ENCODE measurements at regions not wholly inside any gene's neighbourhood (a gene's known extent, or its start where the extent isn't known, plus 50 kb on each side); places are given as distances from the start of the nearest gene placed in this dataset.

DNA sequence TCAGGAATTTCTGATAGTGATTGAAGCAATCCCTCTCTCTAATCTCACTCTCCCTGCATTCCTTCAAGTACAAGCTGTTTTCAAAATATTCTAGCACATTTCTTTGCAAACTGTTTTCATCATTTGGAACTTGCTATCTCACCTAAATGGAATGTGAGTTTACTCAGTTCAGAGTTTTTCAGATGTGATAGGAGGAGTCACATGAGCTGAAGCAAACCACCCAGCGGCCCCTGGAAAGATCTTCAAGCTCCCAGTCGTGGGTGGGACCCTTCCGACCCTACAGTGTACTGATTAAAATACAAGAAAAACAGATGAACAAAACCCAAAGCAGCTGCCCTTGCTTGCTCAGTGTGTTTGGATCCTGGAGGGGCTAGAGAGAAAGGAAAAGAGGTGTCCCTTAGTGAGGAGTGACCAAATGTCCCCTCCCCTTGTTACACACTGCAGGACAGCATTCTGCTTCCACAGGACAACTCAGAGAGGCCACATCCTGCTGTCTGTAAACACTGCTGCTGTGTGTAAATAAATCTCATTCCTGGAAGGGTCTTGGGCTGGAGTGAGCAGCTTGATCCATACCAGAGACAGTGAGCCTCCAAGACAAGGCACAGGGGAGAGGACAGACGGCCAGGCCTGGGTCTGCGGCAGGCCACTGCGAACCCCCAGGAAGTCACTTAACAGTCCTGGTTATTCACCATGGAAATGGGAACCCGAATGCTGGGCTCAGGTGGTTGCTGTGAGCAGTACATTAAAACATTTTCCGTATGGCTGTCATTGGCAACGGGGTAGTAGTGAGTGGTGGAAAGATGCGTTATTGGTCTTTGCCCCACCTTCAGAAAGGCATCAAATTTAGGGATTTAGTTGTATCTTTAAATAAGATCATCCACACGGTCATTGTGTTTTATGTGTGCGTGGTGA is 229.2 kb downstream of the RHOU start:
- DNase-seq (no peak), ATAC-seq (peak; percentile 84)
- Histone ChIP-seq H3K36me3 (no peaks in the 10 kb centered on the region), H3K27ac (peak overlapping the region; percentile 66), H3K9me3 (no peaks in the 10 kb centered on the region), H3K4me3 (no peak overlapping the region), H3K4me1 (peaks cover 6% of the 10 kb centered on the region), H3K27me3 (no peaks in the 10 kb centered on the region)
- intact Hi-C loops (cut with DNase I), result no loop called here
- TF ChIP-seq, protein P1, sequence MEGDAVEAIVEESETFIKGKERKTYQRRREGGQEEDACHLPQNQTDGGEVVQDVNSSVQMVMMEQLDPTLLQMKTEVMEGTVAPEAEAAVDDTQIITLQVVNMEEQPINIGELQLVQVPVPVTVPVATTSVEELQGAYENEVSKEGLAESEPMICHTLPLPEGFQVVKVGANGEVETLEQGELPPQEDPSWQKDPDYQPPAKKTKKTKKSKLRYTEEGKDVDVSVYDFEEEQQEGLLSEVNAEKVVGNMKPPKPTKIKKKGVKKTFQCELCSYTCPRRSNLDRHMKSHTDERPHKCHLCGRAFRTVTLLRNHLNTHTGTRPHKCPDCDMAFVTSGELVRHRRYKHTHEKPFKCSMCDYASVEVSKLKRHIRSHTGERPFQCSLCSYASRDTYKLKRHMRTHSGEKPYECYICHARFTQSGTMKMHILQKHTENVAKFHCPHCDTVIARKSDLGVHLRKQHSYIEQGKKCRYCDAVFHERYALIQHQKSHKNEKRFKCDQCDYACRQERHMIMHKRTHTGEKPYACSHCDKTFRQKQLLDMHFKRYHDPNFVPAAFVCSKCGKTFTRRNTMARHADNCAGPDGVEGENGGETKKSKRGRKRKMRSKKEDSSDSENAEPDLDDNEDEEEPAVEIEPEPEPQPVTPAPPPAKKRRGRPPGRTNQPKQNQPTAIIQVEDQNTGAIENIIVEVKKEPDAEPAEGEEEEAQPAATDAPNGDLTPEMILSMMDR (IDR thresholded peaks at IDR 0.05), result no peak

DNA sequence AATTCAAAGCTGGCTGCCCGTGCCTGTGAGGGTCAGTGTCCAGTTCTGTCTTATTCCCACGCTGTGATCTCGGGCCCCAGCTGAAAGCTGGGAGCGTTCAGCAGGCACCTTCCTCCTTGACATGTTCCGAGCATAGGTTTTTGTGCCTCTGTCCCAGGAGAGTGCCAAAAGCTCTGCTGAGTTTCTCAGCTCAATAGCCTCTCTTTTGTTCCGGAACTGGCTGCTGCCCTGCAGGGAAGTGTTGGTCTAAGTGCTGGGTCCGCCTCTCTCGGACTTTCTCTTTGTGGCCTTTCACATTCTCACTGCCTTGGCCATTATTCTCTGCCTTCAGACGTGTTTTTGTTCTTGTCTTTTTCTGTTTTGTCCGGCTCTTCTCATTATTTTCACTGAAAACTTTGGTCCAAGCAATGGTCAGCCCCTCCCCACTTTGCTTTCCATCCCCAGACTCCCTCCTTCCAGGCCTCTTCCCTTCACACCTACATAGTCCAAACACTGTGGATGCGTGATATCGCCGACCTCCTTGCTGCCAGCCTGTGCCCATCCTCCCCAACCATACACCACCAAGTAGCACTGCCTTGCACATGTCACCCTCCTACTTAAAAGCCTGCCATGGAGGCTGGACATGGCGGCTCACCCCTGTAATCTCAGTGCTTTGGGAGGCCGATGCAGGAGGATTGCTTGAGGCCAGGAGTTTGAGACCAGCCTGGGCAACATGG is 233.8 kb downstream of the RHOU start:
- ATAC-seq, result peak; percentile 39
- Histone ChIP-seq H3K27ac (peak overlapping the region; percentile 68), H3K36me3 (no peaks in the 10 kb centered on the region), H3K9me3 (no peaks in the 10 kb centered on the region), H3K4me1 (no peaks in the 10 kb centered on the region), H3K27me3 (no peaks in the 10 kb centered on the region), H3K4me3 (no peak overlapping the region)
- TF ChIP-seq, protein P1 (IDR thresholded peaks at IDR 0.05), result no peak
- no peak for DNase-seq
- intact Hi-C loops (cut with DNase I), result no loop called here

DNA sequence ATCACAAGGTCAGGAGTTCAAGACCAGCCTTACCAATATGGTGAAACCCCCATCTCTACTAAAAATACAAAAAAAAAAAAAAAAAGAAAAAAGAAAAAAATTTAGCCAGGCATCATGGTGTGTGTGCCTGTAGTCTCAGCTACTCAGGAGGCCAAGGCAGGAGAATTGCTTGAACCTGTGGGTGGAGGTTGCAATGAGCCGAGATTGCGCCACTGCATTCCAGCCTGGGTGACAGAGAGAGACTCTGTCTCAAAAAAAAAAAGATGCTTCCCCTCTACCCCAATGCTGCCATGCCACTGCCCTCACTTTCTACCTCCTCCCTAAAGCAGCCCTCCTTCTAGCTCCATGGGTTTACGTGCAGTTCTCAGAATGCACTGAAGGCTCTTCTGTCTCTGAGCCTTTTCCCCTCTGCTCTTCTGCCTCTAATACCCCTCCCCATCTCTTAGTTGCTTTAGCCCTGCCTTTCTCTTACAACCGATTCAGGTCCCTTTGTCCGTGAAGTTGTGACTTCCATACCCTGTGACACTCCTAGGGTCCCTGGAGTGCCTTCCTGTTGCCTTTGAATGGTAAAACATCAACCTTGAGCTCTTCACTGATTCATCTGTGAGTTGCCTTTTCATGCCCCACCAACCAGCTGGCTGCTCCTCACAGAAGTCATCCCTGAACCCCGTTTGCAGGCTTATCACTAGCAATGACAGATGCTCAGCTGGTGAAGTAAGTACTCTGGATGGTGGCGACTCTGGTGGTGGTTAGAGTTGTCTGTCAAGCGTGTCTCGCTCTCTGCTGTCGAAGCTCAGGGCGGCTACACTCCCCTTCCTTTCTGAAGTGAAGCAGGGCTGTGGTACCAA is 234.9 kb downstream of the RHOU start:
- intact Hi-C loops (cut with DNase I), result no loop called here
- Histone ChIP-seq H3K36me3 (no peaks in the 10 kb centered on the region), H3K27ac (no peak overlapping the region), H3K4me1 (no peaks in the 10 kb centered on the region), H3K9me3 (no peaks in the 10 kb centered on the region), H3K27me3 (no peaks in the 10 kb centered on the region), H3K4me3 (no peak overlapping the region)
- ATAC-seq (no peak), DNase-seq (no peak)
- TF ChIP-seq, protein P1 (IDR thresholded peaks at IDR 0.05), result no peak

DNA sequence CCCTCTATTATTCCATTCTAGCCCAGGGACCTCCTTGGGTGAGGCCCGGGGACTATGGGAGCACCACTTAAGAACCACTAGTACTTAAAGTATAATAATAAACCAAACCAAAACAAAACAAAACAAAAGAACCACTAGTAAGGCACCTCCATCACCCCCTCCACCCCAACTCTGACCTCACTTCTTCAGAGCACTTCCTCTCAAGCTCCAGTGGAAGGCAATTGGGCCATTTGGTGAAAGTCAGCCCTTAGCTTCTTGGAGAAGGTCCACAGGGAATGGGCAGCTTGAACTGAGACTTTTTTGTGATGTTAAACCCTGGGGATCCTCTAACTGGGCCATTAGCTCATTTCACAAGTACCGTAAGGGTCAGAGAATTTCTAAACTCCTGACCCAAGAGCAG is 237.3 kb downstream of the RHOU start:
- H3K4me3 ChIP-seq, result no peak overlapping the region
- ATAC-seq (no peak), DNase-seq (no peak)
- no peaks in the 10 kb centered on the region for H3K9me3 ChIP-seq
- H3K4me1 ChIP-seq, result no peaks in the 10 kb centered on the region
- H3K27me3 ChIP-seq, result no peaks in the 10 kb centered on the region
- intact Hi-C loops (cut with DNase I), result no loop called here
- H3K36me3 ChIP-seq, result no peaks in the 10 kb centered on the region
- TF ChIP-seq, protein P1 (IDR thresholded peaks at IDR 0.05), result no peak
- H3K27ac ChIP-seq, result no peak overlapping the region

DNA sequence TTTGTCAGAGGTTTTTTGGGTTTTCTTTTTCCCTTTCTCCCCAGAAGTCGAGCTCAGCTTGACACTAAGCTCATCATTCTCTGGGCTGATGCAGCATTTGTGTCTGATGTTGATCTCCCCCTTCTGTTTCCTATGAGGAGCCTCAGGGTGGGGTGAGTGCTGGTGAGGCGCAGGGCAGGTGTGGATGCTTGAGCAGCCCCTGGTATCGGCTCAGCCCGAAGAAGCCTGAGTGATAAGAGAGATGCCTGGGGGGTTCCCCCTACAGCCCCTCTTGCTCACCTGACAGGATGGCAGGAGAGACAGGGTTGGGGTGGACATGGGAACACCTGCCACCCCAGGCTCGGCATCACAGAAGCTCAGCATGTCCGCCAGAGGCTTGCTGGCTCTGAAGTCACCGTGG is 239.0 kb downstream of the RHOU start:
- H3K9me3 ChIP-seq, result no peaks in the 10 kb centered on the region
- no peaks in the 10 kb centered on the region for H3K27me3 ChIP-seq
- no peak overlapping the region for H3K4me3 ChIP-seq
- intact Hi-C loops (cut with DNase I), result no loop called here
- ATAC-seq (no peak), DNase-seq (no peak)
- TF ChIP-seq, protein P1 (IDR thresholded peaks at IDR 0.05), result no peak
- no peak overlapping the region for H3K27ac ChIP-seq
- H3K4me1 ChIP-seq, result peaks cover 12% of the 10 kb centered on the region
- no peaks in the 10 kb centered on the region for H3K36me3 ChIP-seq

Measured in upper lobe of right lung (tissue), 1 donor.